ENCODE measurements at regions not wholly inside any gene's neighbourhood (a gene's known extent, or its start where the extent isn't known, plus 50 kb on each side); places are given as distances from the start of the nearest gene placed in this dataset.

DNA sequence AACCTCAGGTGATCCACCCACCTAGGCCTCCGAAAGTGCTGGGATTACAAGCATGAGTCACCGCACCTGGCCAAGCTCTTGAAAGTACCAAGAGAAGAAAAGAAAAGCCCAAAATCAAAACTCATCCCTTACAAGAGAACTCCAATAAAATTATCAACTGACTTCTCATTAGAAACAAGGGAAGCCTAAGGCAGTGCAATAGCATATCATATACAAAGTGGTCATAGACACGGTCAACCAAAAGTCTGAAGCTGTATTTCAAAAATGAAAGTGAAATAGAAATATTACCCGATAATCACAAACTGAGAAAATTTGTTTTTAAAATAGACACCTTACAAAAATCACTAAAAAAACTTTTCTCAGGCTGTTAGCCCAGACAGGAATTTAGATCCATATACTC, 1321.1 kb upstream of the GJE1 start:
- TF ChIP-seq, protein P1, sequence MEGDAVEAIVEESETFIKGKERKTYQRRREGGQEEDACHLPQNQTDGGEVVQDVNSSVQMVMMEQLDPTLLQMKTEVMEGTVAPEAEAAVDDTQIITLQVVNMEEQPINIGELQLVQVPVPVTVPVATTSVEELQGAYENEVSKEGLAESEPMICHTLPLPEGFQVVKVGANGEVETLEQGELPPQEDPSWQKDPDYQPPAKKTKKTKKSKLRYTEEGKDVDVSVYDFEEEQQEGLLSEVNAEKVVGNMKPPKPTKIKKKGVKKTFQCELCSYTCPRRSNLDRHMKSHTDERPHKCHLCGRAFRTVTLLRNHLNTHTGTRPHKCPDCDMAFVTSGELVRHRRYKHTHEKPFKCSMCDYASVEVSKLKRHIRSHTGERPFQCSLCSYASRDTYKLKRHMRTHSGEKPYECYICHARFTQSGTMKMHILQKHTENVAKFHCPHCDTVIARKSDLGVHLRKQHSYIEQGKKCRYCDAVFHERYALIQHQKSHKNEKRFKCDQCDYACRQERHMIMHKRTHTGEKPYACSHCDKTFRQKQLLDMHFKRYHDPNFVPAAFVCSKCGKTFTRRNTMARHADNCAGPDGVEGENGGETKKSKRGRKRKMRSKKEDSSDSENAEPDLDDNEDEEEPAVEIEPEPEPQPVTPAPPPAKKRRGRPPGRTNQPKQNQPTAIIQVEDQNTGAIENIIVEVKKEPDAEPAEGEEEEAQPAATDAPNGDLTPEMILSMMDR (IDR thresholded peaks at IDR 0.05), result no peak
- no peak for TF ChIP-seq EZH2phosphoT487 (IDR thresholded peaks at IDR 0.05)
- TF ChIP-seq EZH2 (IDR thresholded peaks at IDR 0.05), result no peak
